MCF 10A (cell line): ENCODE measurements at regions not wholly inside any gene's neighbourhood (a gene's known extent, or its start where the extent isn't known, plus 50 kb on each side); places are given as distances from the start of the nearest gene placed in this dataset.
A peak's percentile ranks its signal among the peaks of the same experiment; 100 is the strongest.

Experiments
- BruUV-seq: library from RNA; stranded (reverse); fragments of 400-500 nt; replicated peaks from 2 replicates; lab custom pipeline; 2021; lab: Mats Ljungman, UMichigan
- CTCF ChIA-PET: fragments of 300-600 bp; sonication (Branson Sonifier 250); formaldehyde crosslinking; extraction: SDS; loops from one replicate; lab custom pipeline; 2021; ENCODE audit warnings: antibody characterized with exemption, inconsistent platforms; lab: Yijun Ruan, JAX
- POLR2A ChIA-PET: fragments of 300-600, 350-650 bp; sonication (Branson Sonifier 250); formaldehyde crosslinking; extraction: SDS; loops from one replicate; lab custom pipeline; 2020; ENCODE audit warnings: antibody characterized with exemption, inconsistent platforms; lab: Yijun Ruan, JAX
- DNase-seq: peaks from one replicate; pipeline ENCODE4 v3.0.0-alpha.2; 2018; ENCODE audit not compliant: unreplicated experiment
- H3K27ac Mint-ChIP-seq: one replicate; pipeline ENCODE4 v1.8.0; 2022; ENCODE audit warnings: mild to moderate bottlenecking, low read depth, mixed read lengths; ENCODE audit not compliant: unreplicated experiment
- H3K27me3 Mint-ChIP-seq: one replicate; pipeline ENCODE4 v1.8.0; 2022; ENCODE audit warnings: mixed read lengths; ENCODE audit not compliant: insufficient read depth, unreplicated experiment
- H3K36me3 Mint-ChIP-seq: one replicate; pipeline ENCODE4 v1.8.0; 2022; ENCODE audit warnings: mild to moderate bottlenecking, moderate library complexity, mixed read lengths; ENCODE audit not compliant: insufficient read depth, unreplicated experiment
- H3K4me1 Mint-ChIP-seq: one replicate; pipeline ENCODE4 v1.8.0; 2022; ENCODE audit warnings: mixed read lengths; ENCODE audit not compliant: insufficient read depth, unreplicated experiment
- H3K4me3 Mint-ChIP-seq: one replicate; pipeline ENCODE4 v1.8.0; 2022; ENCODE audit warnings: mild to moderate bottlenecking, moderate library complexity, mixed read lengths; ENCODE audit not compliant: unreplicated experiment
- H3K9me3 Mint-ChIP-seq: one replicate; pipeline ENCODE4 v1.8.0; 2022; ENCODE audit warnings: mixed read lengths; ENCODE audit not compliant: unreplicated experiment
- CTCF ChIP-seq: fragments of 200-600 bp; IDR thresholded peaks from one replicate; pipeline ENCODE4 v1.8.0; 2022; ENCODE audit warnings: antibody characterized with exemption, mild to moderate bottlenecking; ENCODE audit not compliant: unreplicated experiment
- intact Hi-C: fragments of 100-400 bp; cut with micrococcal nuclease; formaldehyde crosslinking; loops from 2 replicates; pipeline ENCODE4 v1.14.1; 2022

DNA sequence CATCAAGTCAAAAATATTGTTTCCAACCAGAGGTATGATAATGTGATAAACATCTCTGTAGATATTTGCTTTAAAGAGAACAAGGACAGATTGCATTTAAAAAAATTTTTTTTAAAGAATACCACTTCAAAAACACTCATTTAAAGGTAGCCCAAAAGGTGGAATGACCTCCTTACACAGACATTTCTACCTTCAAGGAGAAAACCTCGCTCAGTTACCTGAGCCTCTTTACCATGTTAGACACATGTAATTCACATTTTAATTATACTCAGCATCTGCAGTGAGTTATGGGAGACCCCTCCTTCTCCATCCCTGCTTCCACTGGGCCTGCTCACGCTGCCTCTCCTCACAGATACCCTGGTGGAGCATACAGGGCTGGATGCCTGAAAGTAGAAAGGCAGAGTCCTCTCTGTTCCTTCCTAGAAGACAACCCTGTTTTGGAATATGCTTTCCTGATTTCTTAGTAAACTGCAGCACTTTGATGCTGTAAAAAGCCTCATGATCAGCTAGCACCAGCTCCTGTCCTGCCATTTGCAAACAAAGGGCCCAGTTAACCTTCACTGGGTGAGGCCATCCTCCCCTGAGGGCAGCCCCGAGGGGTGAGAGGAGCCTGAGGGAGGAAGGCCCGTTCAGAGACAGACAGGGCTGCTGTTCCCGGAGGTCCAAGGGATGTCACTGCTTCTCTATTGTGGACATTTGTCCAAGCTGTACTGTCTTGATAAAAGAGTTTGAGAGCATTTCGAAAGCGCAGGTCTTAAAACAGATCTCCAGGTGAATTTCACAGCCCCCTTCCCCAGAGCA lies 117.8 kb downstream of the IRS2 start:
- CTCF ChIA-PET, result interaction anchor here (0.5 kb wide), 1 partner anchor 447 kb away, joined by 3 read pairs; no protein-coding TSS in a partner anchor
- Mint-ChIP-seq H3K4me3 (no peak overlapping the region), H3K4me1 (no peaks in the 10 kb centered on the region), H3K36me3 (peaks cover 4% of the 10 kb centered on the region), H3K27ac (no peak overlapping the region), H3K9me3 (no peaks in the 10 kb centered on the region), H3K27me3 (no peaks in the 10 kb centered on the region)
- intact Hi-C loops, result no loop called here
- DNase-seq, result no peak
- no TSS peak for BruUV-seq
- POLR2A ChIA-PET, result no interaction called here
- no peak for TF ChIP-seq CTCF

DNA sequence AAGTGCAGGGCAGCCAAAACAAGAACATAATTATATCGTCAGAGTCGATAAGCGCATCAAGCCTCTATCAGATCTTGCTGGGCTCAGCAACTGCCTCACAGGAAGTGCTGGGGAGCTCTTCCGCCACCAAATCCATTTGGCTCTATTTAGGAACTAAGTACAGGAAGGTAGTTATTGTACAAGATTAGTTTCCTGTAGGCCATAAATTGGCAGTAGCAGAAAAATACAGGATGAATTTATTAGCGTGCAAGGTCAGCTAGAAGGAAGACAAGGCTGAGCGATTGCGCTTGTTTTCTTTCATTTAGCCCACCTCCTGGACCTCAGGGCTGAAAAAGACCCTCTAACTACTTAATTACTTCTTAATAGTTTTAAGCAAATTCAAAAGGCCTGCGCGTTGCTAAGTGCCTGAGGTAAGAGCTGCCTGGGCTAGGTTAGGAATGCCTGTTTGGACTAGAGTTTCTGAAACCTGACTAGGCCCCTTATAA lies 118.5 kb downstream of the IRS2 start:
- BruUV-seq, result no TSS peak
- POLR2A ChIA-PET, result interaction anchor here (0.6 kb wide), 1 partner anchor 18 kb away, joined by 3 read pairs; no protein-coding TSS in a partner anchor
- intact Hi-C loops, result no loop called here
- Mint-ChIP-seq H3K4me3 (no peak overlapping the region), H3K27ac (peak overlapping the region; percentile 16), H3K4me1 (no peaks in the 10 kb centered on the region), H3K9me3 (no peaks in the 10 kb centered on the region), H3K27me3 (no peaks in the 10 kb centered on the region), H3K36me3 (peaks cover 6% of the 10 kb centered on the region)
- CTCF ChIA-PET, result no interaction called here
- TF ChIP-seq CTCF, result no peak
- DNase-seq, result no peak

GRCh38 chr13:109667056-109667455 lies 119.3 kb downstream of the IRS2 start:
- Mint-ChIP-seq H3K9me3 (no peaks in the 10 kb centered on the region), H3K27me3 (no peaks in the 10 kb centered on the region), H3K36me3 (peaks cover 6% of the 10 kb centered on the region), H3K27ac (peak overlapping the region; percentile 16), H3K4me3 (no peak overlapping the region), H3K4me1 (no peaks in the 10 kb centered on the region)
- no peak for DNase-seq
- ChIA-PET POLR2A (interaction anchor here (0.6 kb wide), 1 partner anchor 19 kb away, joined by 3 read pairs; no protein-coding TSS in a partner anchor), CTCF (interaction anchor here (1.0 kb wide), 1 partner anchor 9 kb away, joined by 4 read pairs; no protein-coding TSS in a partner anchor)
- TF ChIP-seq CTCF, result no peak
- intact Hi-C loops, result no loop called here
- BruUV-seq, result no TSS peak

DNA sequence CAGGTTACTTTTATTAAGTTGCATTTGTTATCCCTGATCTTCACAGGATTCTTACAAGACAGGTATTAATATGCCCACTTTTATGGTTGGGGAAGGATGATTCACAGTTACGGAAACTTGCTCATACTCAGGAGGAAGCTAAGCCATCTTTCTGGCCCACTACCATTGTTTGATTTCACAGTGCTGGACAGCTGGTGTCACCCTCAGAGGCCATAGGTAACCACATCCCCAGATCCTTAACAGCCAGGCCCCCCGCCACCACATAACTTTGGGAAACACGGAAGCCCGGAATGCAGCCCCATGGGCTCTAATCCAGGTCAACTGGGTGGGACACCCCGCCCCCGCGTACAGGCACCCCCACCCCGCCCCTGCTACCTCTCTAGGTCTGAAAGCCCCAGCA lies 119.7 kb downstream of the IRS2 start:
- Mint-ChIP-seq H3K36me3 (peaks cover 6% of the 10 kb centered on the region), H3K27me3 (no peaks in the 10 kb centered on the region), H3K9me3 (no peaks in the 10 kb centered on the region), H3K4me3 (no peak overlapping the region), H3K4me1 (no peaks in the 10 kb centered on the region), H3K27ac (no peak overlapping the region)
- no peak for TF ChIP-seq CTCF
- no peak for DNase-seq
- ChIA-PET CTCF (interaction anchor here (1.0 kb wide), 1 partner anchor 10 kb away, joined by 4 read pairs; no protein-coding TSS in a partner anchor), POLR2A (no interaction called here)
- BruUV-seq, result no TSS peak
- intact Hi-C loops, result no loop called here
